ENCODE measurements at regions not wholly inside any gene's neighbourhood (a gene's known extent, or its start where the extent isn't known, plus 50 kb on each side); places are given as distances from the start of the nearest gene placed in this dataset.

GRCh38 chr2:48856657-48857056 is 101.1 kb upstream of the LHCGR start:
- TF ChIP-seq CTCF (IDR thresholded peaks at IDR 0.05) (no peak), POLR2A (IDR thresholded peaks at IDR 0.05) (no peak), POLR2AphosphoS5 (IDR thresholded peaks at IDR 0.05) (no peak)
